ENCODE measurements at regions not wholly inside any gene's neighbourhood (a gene's known extent, or its start where the extent isn't known, plus 50 kb on each side); places are given as distances from the start of the nearest gene placed in this dataset.

DNA sequence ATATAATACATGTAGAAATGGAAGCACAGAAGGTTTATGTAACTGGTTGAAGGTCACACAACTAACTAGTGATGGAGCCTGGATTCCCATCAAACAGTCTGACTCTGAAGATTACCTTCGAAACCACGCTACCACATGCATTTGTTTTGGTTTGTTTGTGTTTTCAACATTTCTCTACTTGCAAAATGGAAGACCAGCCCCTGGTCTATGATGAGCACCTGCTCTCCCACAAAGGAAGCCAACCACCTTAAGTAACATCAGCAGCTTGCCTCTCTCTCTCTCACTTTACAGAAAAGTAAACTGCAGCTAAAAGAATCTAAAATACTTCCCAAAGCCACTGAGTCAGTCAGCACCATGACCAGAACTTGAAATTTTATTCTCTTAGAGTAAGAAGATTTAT lies 186.9 kb upstream of the TMPO start:
- no peak overlapping the region for H2AFZ ChIP-seq (ENCODE audit: control insufficient read depth, low read depth, low read length)
- ATAC-seq (peak; percentile 24), DNase-seq (ENCODE audit: low read depth, low spot score) (no peak), FAIRE-seq (no peak)
- in situ Hi-C loops (cut with MboI) (no loop called here), intact Hi-C loops (cut with micrococcal nuclease; ENCODE audit: unreplicated experiment) (no loop called here)
- H3K9me3 ChIP-seq (replicated peaks; ENCODE audit: control insufficient read depth, insufficient read depth, low read length): no peaks in the 10 kb centered on the region; the same call in 2 of the 3 replicates
- no peaks in the 10 kb centered on the region for H4K20me1 ChIP-seq (ENCODE audit: control insufficient read depth, insufficient read depth)
- SMC1A ChIA-PET (ENCODE audit: uncharacterized antibody, unreplicated experiment): interaction anchor here (0.9 to 9.4 kb wide), 15 partner anchors 17 to 136 kb away, joined by 3 to 79 read pairs (median 5); no protein-coding TSS in a partner anchor
- no peak overlapping the region for H3K27ac ChIP-seq (ENCODE audit: control insufficient read depth, insufficient read depth)
- H3K4me1 ChIP-seq (ENCODE audit: control insufficient read depth, insufficient read depth, low read length): peaks cover 2% of the 10 kb centered on the region
- POLR2A ChIA-PET: interaction anchor here (0.5 to 2.4 kb wide), 3 partner anchors 10 to 374 kb away, joined by 3 to 10 read pairs (median 10); no protein-coding TSS in a partner anchor
- H3K79me2 ChIP-seq (ENCODE audit: control insufficient read depth, insufficient read depth, low read length): no peaks in the 10 kb centered on the region
- H3K27me3 ChIP-seq (replicated peaks in 1 of 2; ENCODE audit: control insufficient read depth in 2 of 2, insufficient read depth in 2 of 2, low read length in 1 of 2): no peaks in the 10 kb centered on the region
- no peak overlapping the region for H3K9ac ChIP-seq (ENCODE audit: control insufficient read depth, insufficient read depth, low read length)
- peaks cover 0 to 2% of the 10 kb centered on the region in 2 experiments; a peak in 1 of 4 replicates for H3K36me3 ChIP-seq (ENCODE audit: control insufficient read depth in 2 of 2, insufficient read depth in 2 of 2, low read length in 1 of 2)
- BruUV-seq (replicated peaks): no TSS peak
- CTCF ChIA-PET: interaction anchor here (1.2 to 4.1 kb wide), 4 partner anchors 8 to 102 kb away, joined by 3 to 16 read pairs (median 4); no protein-coding TSS in a partner anchor
- no peak overlapping the region for H3K4me2 ChIP-seq (ENCODE audit: control insufficient read depth, insufficient read depth)
- no peak overlapping the region for H3K4me3 ChIP-seq
- RAD21 ChIA-PET (ENCODE audit: unreplicated experiment): interaction anchor here (0.7 to 2.7 kb wide), 7 partner anchors 9 to 437 kb away, joined by 3 to 10 read pairs (median 3); no protein-coding TSS in a partner anchor
- whole genome bisulfite sequencing (ENCODE audit: insufficient coverage, insufficient replicate concordance, low lambda C conversion rate, missing lambda C conversion rate): 13% methylated on average over 2 of the region's 2 CpGs
- TF ChIP-seq, protein P1, sequence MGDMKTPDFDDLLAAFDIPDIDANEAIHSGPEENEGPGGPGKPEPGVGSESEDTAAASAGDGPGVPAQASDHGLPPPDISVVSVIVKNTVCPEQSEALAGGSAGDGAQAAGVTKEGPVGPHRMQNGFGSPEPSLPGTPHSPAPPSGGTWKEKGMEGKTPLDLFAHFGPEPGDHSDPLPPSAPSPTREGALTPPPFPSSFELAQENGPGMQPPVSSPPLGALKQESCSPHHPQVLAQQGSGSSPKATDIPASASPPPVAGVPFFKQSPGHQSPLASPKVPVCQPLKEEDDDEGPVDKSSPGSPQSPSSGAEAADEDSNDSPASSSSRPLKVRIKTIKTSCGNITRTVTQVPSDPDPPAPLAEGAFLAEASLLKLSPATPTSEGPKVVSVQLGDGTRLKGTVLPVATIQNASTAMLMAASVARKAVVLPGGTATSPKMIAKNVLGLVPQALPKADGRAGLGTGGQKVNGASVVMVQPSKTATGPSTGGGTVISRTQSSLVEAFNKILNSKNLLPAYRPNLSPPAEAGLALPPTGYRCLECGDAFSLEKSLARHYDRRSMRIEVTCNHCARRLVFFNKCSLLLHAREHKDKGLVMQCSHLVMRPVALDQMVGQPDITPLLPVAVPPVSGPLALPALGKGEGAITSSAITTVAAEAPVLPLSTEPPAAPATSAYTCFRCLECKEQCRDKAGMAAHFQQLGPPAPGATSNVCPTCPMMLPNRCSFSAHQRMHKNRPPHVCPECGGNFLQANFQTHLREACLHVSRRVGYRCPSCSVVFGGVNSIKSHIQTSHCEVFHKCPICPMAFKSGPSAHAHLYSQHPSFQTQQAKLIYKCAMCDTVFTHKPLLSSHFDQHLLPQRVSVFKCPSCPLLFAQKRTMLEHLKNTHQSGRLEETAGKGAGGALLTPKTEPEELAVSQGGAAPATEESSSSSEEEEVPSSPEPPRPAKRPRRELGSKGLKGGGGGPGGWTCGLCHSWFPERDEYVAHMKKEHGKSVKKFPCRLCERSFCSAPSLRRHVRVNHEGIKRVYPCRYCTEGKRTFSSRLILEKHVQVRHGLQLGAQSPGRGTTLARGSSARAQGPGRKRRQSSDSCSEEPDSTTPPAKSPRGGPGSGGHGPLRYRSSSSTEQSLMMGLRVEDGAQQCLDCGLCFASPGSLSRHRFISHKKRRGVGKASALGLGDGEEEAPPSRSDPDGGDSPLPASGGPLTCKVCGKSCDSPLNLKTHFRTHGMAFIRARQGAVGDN (IDR thresholded peaks at IDR 0.05): peak; percentile 32; the same call in 1 of the 2 replicates
- TF ChIP-seq, protein P2, sequence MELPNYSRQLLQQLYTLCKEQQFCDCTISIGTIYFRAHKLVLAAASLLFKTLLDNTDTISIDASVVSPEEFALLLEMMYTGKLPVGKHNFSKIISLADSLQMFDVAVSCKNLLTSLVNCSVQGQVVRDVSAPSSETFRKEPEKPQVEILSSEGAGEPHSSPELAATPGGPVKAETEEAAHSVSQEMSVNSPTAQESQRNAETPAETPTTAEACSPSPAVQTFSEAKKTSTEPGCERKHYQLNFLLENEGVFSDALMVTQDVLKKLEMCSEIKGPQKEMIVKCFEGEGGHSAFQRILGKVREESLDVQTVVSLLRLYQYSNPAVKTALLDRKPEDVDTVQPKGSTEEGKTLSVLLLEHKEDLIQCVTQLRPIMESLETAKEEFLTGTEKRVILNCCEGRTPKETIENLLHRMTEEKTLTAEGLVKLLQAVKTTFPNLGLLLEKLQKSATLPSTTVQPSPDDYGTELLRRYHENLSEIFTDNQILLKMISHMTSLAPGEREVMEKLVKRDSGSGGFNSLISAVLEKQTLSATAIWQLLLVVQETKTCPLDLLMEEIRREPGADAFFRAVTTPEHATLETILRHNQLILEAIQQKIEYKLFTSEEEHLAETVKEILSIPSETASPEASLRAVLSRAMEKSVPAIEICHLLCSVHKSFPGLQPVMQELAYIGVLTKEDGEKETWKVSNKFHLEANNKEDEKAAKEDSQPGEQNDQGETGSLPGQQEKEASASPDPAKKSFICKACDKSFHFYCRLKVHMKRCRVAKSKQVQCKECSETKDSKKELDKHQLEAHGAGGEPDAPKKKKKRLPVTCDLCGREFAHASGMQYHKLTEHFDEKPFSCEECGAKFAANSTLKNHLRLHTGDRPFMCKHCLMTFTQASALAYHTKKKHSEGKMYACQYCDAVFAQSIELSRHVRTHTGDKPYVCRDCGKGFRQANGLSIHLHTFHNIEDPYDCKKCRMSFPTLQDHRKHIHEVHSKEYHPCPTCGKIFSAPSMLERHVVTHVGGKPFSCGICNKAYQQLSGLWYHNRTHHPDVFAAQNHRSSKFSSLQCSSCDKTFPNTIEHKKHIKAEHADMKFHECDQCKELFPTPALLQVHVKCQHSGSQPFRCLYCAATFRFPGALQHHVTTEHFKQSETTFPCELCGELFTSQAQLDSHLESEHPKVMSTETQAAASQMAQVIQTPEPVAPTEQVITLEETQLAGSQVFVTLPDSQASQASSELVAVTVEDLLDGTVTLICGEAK (IDR thresholded peaks at IDR 0.05; ENCODE audit: borderline replicate concordance): no peak
- no peak for TF ChIP-seq ZNF217 (IDR thresholded peaks at IDR 0.05)
- peak; percentile 36; the same call in 1 of the 2 replicates for TF ChIP-seq YY1 (IDR thresholded peaks at IDR 0.05; ENCODE audit: low read depth, low read length)
- no peak for TF ChIP-seq SRF (IDR thresholded peaks at IDR 0.05; ENCODE audit: low read depth in 2 of 2, low read length in 2 of 2)
- no peak for TF ChIP-seq SUPT20H (IDR thresholded peaks at IDR 0.05; ENCODE audit: borderline replicate concordance, control insufficient read depth, low read depth, low read length)
- TF ChIP-seq ZZZ3 (IDR thresholded peaks at IDR 0.05; ENCODE audit: control insufficient read depth, insufficient read length, low read depth): no peak
- TF ChIP-seq MTA3 (IDR thresholded peaks at IDR 0.05; ENCODE audit: borderline replicate concordance, low read length): no peak
- no peak for TF ChIP-seq RAD21 (IDR thresholded peaks at IDR 0.05; ENCODE audit: insufficient read depth, low read depth, low read length)
- TF ChIP-seq, protein P3, sequence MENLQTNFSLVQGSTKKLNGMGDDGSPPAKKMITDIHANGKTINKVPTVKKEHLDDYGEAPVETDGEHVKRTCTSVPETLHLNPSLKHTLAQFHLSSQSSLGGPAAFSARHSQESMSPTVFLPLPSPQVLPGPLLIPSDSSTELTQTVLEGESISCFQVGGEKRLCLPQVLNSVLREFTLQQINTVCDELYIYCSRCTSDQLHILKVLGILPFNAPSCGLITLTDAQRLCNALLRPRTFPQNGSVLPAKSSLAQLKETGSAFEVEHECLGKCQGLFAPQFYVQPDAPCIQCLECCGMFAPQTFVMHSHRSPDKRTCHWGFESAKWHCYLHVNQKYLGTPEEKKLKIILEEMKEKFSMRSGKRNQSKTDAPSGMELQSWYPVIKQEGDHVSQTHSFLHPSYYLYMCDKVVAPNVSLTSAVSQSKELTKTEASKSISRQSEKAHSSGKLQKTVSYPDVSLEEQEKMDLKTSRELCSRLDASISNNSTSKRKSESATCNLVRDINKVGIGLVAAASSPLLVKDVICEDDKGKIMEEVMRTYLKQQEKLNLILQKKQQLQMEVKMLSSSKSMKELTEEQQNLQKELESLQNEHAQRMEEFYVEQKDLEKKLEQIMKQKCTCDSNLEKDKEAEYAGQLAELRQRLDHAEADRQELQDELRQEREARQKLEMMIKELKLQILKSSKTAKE (IDR thresholded peaks at IDR 0.05; ENCODE audit: low read depth, poor library complexity, severe bottlenecking): no peak
- no peak for TF ChIP-seq HDGF (IDR thresholded peaks at IDR 0.05)
- no peak for TF ChIP-seq BCL11A (IDR thresholded peaks at IDR 0.05; ENCODE audit: low read depth, low read length)
- no peak for TF ChIP-seq SIX5 (IDR thresholded peaks at IDR 0.05; ENCODE audit: low read depth, low read length, severe bottlenecking)
- TF ChIP-seq TBL1XR1 (IDR thresholded peaks at IDR 0.05; ENCODE audit: low read depth, low read length): no peak
- no peak for TF ChIP-seq BMI1 (IDR thresholded peaks at IDR 0.05; ENCODE audit: borderline replicate concordance)
